IMR-90 (cell line): ENCODE measurements at regions not wholly inside any gene's neighbourhood (a gene's known extent, or its start where the extent isn't known, plus 50 kb on each side); places are given as distances from the start of the nearest gene placed in this dataset.

Experiments
- ATAC-seq: fragments of 200-7000 bp; cut with Tn5 transposase; 2 replicates; pipeline ENCODE4 v1.9.1; 2020; ENCODE audit warnings: low read depth, mild to moderate bottlenecking, moderate library complexity
- BruUV-seq: library from RNA; stranded (reverse); fragments of 400-500 nt; replicated peaks from 2 replicates; lab custom pipeline; 2021; lab: Mats Ljungman, UMichigan
- CTCF ChIA-PET: fragments of 300-600 bp; formaldehyde crosslinking; extraction: SDS; loops from one replicate; lab custom pipeline; 2021; ENCODE audit warnings: antibody characterized with exemption; lab: Yijun Ruan, JAX
- POLR2A ChIA-PET: fragments of 300-600 bp; sonication (Branson Sonifier 250); formaldehyde crosslinking; loops from one replicate; lab custom pipeline; 2022; ENCODE audit warnings: antibody characterized with exemption; ENCODE audit not compliant: unreplicated experiment; lab: Charles Lee
- DNase-seq: peaks from one replicate; pipeline ENCODE4 v3.0.0; 2013
- H2AFZ ChIP-seq: replicated peaks from 2 replicates; pipeline ENCODE3; 2013; ENCODE audit warnings: low read length, mild to moderate bottlenecking; ENCODE audit not compliant: poor library complexity
- H2AK5ac ChIP-seq: 2 replicates; pipeline ENCODE4 v1.6.1; 2013; ENCODE audit warnings: low read depth, low read length, inconsistent platforms
- H2AK9ac ChIP-seq: replicated peaks from 2 replicates; pipeline ENCODE3; 2013; ENCODE audit warnings: mild to moderate bottlenecking, low read depth, low read length, moderate library complexity; ENCODE audit not compliant: poor library complexity
- H2BK120ac ChIP-seq: 2 replicates; pipeline ENCODE4 v1.6.1; 2013; ENCODE audit warnings: low read depth, low read length, inconsistent platforms
- H2BK15ac ChIP-seq: 3 replicates; pipeline ENCODE4 v1.6.1; 2013; ENCODE audit warnings: low read depth, low read length, inconsistent platforms
- H2BK20ac ChIP-seq: 2 replicates; pipeline ENCODE4 v1.6.1; 2013; ENCODE audit warnings: low read depth, mild to moderate bottlenecking, inconsistent platforms, low read length, moderate library complexity
- H2BK5ac ChIP-seq: 2 replicates; pipeline ENCODE4 v1.6.1; 2013; ENCODE audit warnings: mild to moderate bottlenecking, low read depth, low read length, inconsistent platforms; ENCODE audit not compliant: poor library complexity, severe bottlenecking
- H3K14ac ChIP-seq: replicated peaks from 2 replicates; pipeline ENCODE4 v1.6.1; 2013; ENCODE audit warnings: low read depth, low read length, inconsistent platforms
- H3K18ac ChIP-seq: 2 replicates; pipeline ENCODE4 v1.6.1; 2013; ENCODE audit warnings: low read depth, low read length, control low read depth
- H3K23ac ChIP-seq: 2 replicates; pipeline ENCODE4 v1.6.1; 2013; ENCODE audit warnings: low read depth, low read length, inconsistent platforms
- H3K27ac ChIP-seq: 2 replicates; pipeline ENCODE4 v1.5.1; 2013; ENCODE audit warnings: mild to moderate bottlenecking, control low read depth, low read length; ENCODE audit not compliant: insufficient read depth
- H3K27me3 ChIP-seq: 2 replicates; pipeline ENCODE4 v1.6.1; 2013; ENCODE audit warnings: low read length; ENCODE audit not compliant: control insufficient read depth, insufficient read depth
- H3K36me3 ChIP-seq: 2 replicates; pipeline ENCODE4 v1.6.1; 2013; ENCODE audit warnings: low read length, mixed read lengths; ENCODE audit not compliant: control insufficient read depth, insufficient read depth
- H3K4ac ChIP-seq: 2 replicates; pipeline ENCODE4 v1.6.1; 2013; ENCODE audit warnings: low read depth, low read length, inconsistent platforms
- H3K4me1 ChIP-seq: 2 replicates; pipeline ENCODE4 v1.6.1; 2013; ENCODE audit warnings: low read length, mixed read lengths; ENCODE audit not compliant: control insufficient read depth, insufficient read depth
- H3K4me2 ChIP-seq: 2 replicates; pipeline ENCODE4 v1.6.1; 2013; ENCODE audit warnings: low read depth, mild to moderate bottlenecking, control low read depth, low read length, moderate library complexity
- H3K4me3 ChIP-seq: 2 replicates; pipeline ENCODE4 v1.5.1; 2013; ENCODE audit warnings: low read depth, mild to moderate bottlenecking, control low read depth, low read length, moderate library complexity; ENCODE audit not compliant: insufficient read depth
- H3K56ac ChIP-seq: 2 replicates; pipeline ENCODE4 v1.6.1; 2013; ENCODE audit warnings: low read length, inconsistent platforms; ENCODE audit not compliant: insufficient read depth; ENCODE audit errors: extremely low read depth
- H3K79me1 ChIP-seq, 2 experiments: 2 replicates each; pipeline ENCODE4 v1.6.1; 2013; ENCODE audit warnings: low read length in 2 of 2, inconsistent platforms in 1 of 2, low read depth in 1 of 2
- H3K9ac ChIP-seq: 2 replicates; pipeline ENCODE4 v1.6.1; 2013; ENCODE audit warnings: low read depth, low read length, control low read depth
- H3K9me1 ChIP-seq: 2 replicates; pipeline ENCODE4 v1.6.1; 2013; ENCODE audit warnings: low read length, inconsistent platforms; ENCODE audit not compliant: insufficient read depth
- H3K9me3 ChIP-seq: 2 replicates; pipeline ENCODE4 v1.6.1; 2013; ENCODE audit warnings: low read length; ENCODE audit not compliant: control insufficient read depth, insufficient read depth
- H4K20me1 ChIP-seq: 2 replicates; pipeline ENCODE4 v1.6.1; 2013; ENCODE audit warnings: low read length, inconsistent platforms; ENCODE audit not compliant: insufficient read depth
- H4K5ac ChIP-seq: 2 replicates; pipeline ENCODE4 v1.6.1; 2013; ENCODE audit warnings: mild to moderate bottlenecking, low read depth, low read length, control low read depth
- H4K8ac ChIP-seq, 2 experiments: 2 replicates each; pipeline ENCODE4 v1.6.1; 2013; ENCODE audit warnings: low read depth in 2 of 2, low read length in 2 of 2, control low read depth in 1 of 2, inconsistent platforms in 1 of 2
- H4K91ac ChIP-seq: 2 replicates; pipeline ENCODE4 v1.6.1; 2013; ENCODE audit warnings: low read depth, low read length, inconsistent platforms; ENCODE audit not compliant: insufficient read depth
- NFE2L2 ChIP-seq: fragments of 150-350 bp; IDR thresholded peaks from 2 replicates; pipeline ENCODE4 v1.6.1; 2016; ENCODE audit warnings: low read depth, mild to moderate bottlenecking, low read length
- WGBS, 2 experiments: methylation state at CpG; one replicate each; pipeline versions ENCODE4 v1.1.5 to v1.1.7; 2013; ENCODE audit warnings: missing lambda C conversion rate in 2 of 2; ENCODE audit not compliant: insufficient read length in 1 of 2; ENCODE audit errors: extremely low coverage in 2 of 2; 5-methylcytosine and 5-hydroxymethylcytosine counted together
- dilution Hi-C: fragments of 300-500 bp; cut with HindIII; formaldehyde crosslinking; loops from one replicate; pipeline ENCODE4 v1.14.3; 2018; ENCODE audit warnings: low sequenced_read_pairs; ENCODE audit not compliant: unreplicated experiment
- in situ Hi-C: fragments of 300-500 bp; cut with MboI; formaldehyde crosslinking; loops from 3 replicates; pipeline ENCODE4 v1.14.3; 2019; ENCODE audit warnings: low sequenced_read_pairs, inconsistent platforms, mixed read lengths
- intact Hi-C: fragments of 100-400 bp; cut with micrococcal nuclease; formaldehyde crosslinking; loops from 2 replicates; pipeline ENCODE4 v1.10.0; 2022

GRCh38 chr13:29947839-29948238, 97.4 kb upstream of the UBL3 start:
- Histone ChIP-seq H3K4me3 (no peak overlapping the region), H4K91ac (no peak overlapping the region), H3K4ac (peak overlapping the region; percentile 36; the same call in 1 of the 2 replicates), H3K18ac (no peak overlapping the region), H3K9ac (no peak overlapping the region), H4K20me1 (no peaks in the 10 kb centered on the region), H3K9me3 (no peaks in the 10 kb centered on the region), H3K27me3 (peaks cover 3% of the 10 kb centered on the region), H2AFZ (peak overlapping the region; percentile 56), H3K23ac (no peak overlapping the region), H2BK120ac (peak overlapping the region; percentile 16; the same call in 1 of the 2 replicates), H3K9me1 (peaks cover 3% of the 10 kb centered on the region; the same call in 1 of the 2 replicates), H3K56ac (no peak overlapping the region), H2BK5ac (no peak overlapping the region), H3K27ac (no peak overlapping the region), H3K79me1 (no peaks in the 10 kb centered on the region), H3K4me1 (peaks cover 5% of the 10 kb centered on the region; the same call in 1 of the 2 replicates), H4K8ac (no peak overlapping the region), H3K14ac (peak overlapping the region; percentile 68; the same call in 1 of the 2 replicates), H4K5ac (no peak overlapping the region), H2BK15ac (no peak overlapping the region), H2AK5ac (peak overlapping the region; percentile 48; the same call in 1 of the 2 replicates), H3K4me2 (peak overlapping the region; percentile 11; the same call in 1 of the 2 replicates), H2AK9ac (peak overlapping the region; percentile 20), H2BK20ac (peak overlapping the region; percentile 13; the same call in 1 of the 2 replicates), H3K36me3 (no peaks in the 10 kb centered on the region)
- dilution Hi-C loops (no loop called here), intact Hi-C loops (no loop called here), in situ Hi-C loops (no loop called here)
- DNase-seq, result no peak
- no CpG with 5 or more reads among the region's 11 CpGs for WGBS, 2 experiments
- BruUV-seq, result no TSS peak
- ATAC-seq, result no peak
- ChIA-PET CTCF (interaction anchor here (0.6 to 1.2 kb wide), 2 partner anchors 13 to 1048 kb away, joined by 3 read pairs; no protein-coding TSS in a partner anchor), POLR2A (no interaction called here)
- no peak for TF ChIP-seq NFE2L2
